B cell (primary cell): ENCODE measurements at regions not wholly inside any gene's neighbourhood (a gene's known extent, or its start where the extent isn't known, plus 50 kb on each side); places are given as distances from the start of the nearest gene placed in this dataset.

Experiments used
- ATAC-seq: fragments of 200-7000 bp; cut with Tn5 transposase; one replicate; pipeline ENCODE4 v1.10.0; 2021; ENCODE audit warnings: low read depth, mild to moderate bottlenecking, moderate number of reproducible peaks, moderate library complexity
- CTCF ChIA-PET: fragments of 350-600 bp; sonication (Branson Sonifier 250); formaldehyde crosslinking; loops from one replicate; lab custom pipeline; 2021; ENCODE audit warnings: antibody characterized with exemption, inconsistent platforms; lab: Charles Lee
- POLR2A ChIA-PET: fragments of 350-600 bp; sonication (Branson Sonifier 250); formaldehyde crosslinking; loops from one replicate; lab custom pipeline; 2021; ENCODE audit warnings: antibody characterized with exemption; lab: Charles Lee
- DNase-seq: peaks from one replicate; pipeline ENCODE4 v3.0.0; 2013
- H2AFZ ChIP-seq: 2 replicates; pipeline ENCODE4 v1.6.1; 2012; ENCODE audit warnings: mild to moderate bottlenecking, low read depth, low read length; ENCODE audit not compliant: insufficient read depth, poor library complexity, severe bottlenecking
- H3K27ac ChIP-seq, 2 donors: 1 replicate in 1 of 2; 2 replicates in 1 of 2; pipeline ENCODE4 v1.5.1; 2012 to 2013; ENCODE audit warnings: low read length in 2 of 2, mild to moderate bottlenecking in 2 of 2, moderate library complexity in 1 of 2
- H3K27me3 ChIP-seq, 4 experiments: fragments of 200-600 bp in 1 of 4; sonication (generic) in 1 of 4; replicated peaks in 1 of 4; 1 replicate in 2 of 4; 2 replicates in 2 of 4; pipeline versions ENCODE4 v1.6.1 to v1.7.0; 2013 to 2016; ENCODE audit warnings: low read length in 3 of 4, mild to moderate bottlenecking in 2 of 4, mixed read lengths in 1 of 4, moderate library complexity in 1 of 4; ENCODE audit not compliant: insufficient read depth in 4 of 4, control insufficient read depth in 3 of 4; ENCODE audit errors: control extremely low read depth in 1 of 4
- H3K36me3 ChIP-seq, 2 experiments: replicated peaks in 1 of 2; 1 replicate in 1 of 2; 2 replicates in 1 of 2; pipeline versions ENCODE4 v1.6.1 to v1.7.1; 2013; ENCODE audit warnings: low read length in 1 of 2; ENCODE audit not compliant: insufficient read depth in 2 of 2, control insufficient read depth in 1 of 2; ENCODE audit errors: control extremely low read depth in 1 of 2, extremely low read depth in 1 of 2
- H3K4me1 ChIP-seq, 2 donors: fragments of 200-600 bp in 1 of 2; sonication (generic) in 1 of 2; 1 replicate in 1 of 2; 2 replicates in 1 of 2; pipeline versions ENCODE4 v1.5.1 to v1.6.1; 2013 to 2017; ENCODE audit warnings: low read length in 2 of 2; ENCODE audit not compliant: control insufficient read depth in 2 of 2, insufficient read depth in 2 of 2
- H3K4me2 ChIP-seq: replicated peaks from 2 replicates; pipeline ENCODE3; 2012; ENCODE audit warnings: mild to moderate bottlenecking, low read depth, low read length; ENCODE audit not compliant: poor library complexity, severe bottlenecking
- H3K4me3 ChIP-seq, 5 experiments: fragments of 200-600 bp in 1 of 5; sonication (generic) in 1 of 5; 1 replicate in 3 of 5; 2 replicates in 2 of 5; pipeline versions ENCODE4 v1.5.1 to v1.7.0; 2011 to 2016; ENCODE audit warnings: low read length in 4 of 5, mild to moderate bottlenecking in 4 of 5, low read depth in 2 of 5, control low read depth in 1 of 5, moderate library complexity in 1 of 5; ENCODE audit not compliant: insufficient read depth in 1 of 5; ENCODE audit errors: control extremely low read depth in 1 of 5, extremely low read depth in 1 of 5
- H3K79me2 ChIP-seq: fragments of 200-600 bp; sonication (generic); one replicate; pipeline ENCODE4 v1.6.0; 2016; ENCODE audit warnings: low read length; ENCODE audit not compliant: control insufficient read depth, insufficient read depth
- H3K9ac ChIP-seq: fragments of 200-600 bp; sonication (generic); 2 replicates; pipeline ENCODE4 v1.6.1; 2017; ENCODE audit warnings: mild to moderate bottlenecking, low read length, moderate library complexity
- H3K9me3 ChIP-seq, 3 donors: one replicate each; pipeline versions ENCODE4 v1.6.1 to v1.7.1; 2013; ENCODE audit warnings: low read length in 2 of 3; ENCODE audit not compliant: control insufficient read depth in 2 of 3, insufficient read depth in 1 of 3; ENCODE audit errors: control extremely low read depth in 1 of 3
- H4K20me1 ChIP-seq: 2 replicates; pipeline ENCODE4 v1.6.0; 2012; ENCODE audit warnings: mild to moderate bottlenecking, low read length; ENCODE audit not compliant: insufficient read depth, control insufficient read depth, poor library complexity, severe bottlenecking
- H3K27ac Mint-ChIP-seq: one replicate; pipeline ENCODE4 v1.8.0; 2021; ENCODE audit warnings: mixed read lengths
- H3K27me3 Mint-ChIP-seq: one replicate; pipeline ENCODE4 v1.8.0; 2021; ENCODE audit warnings: mixed read lengths
- H3K4me1 Mint-ChIP-seq: one replicate; pipeline ENCODE4 v1.8.0; 2021; ENCODE audit warnings: mixed read lengths
- H3K4me3 Mint-ChIP-seq: one replicate; pipeline ENCODE4 v1.8.0; 2021; ENCODE audit warnings: mixed read lengths
- H3K9me3 Mint-ChIP-seq: one replicate; pipeline ENCODE4 v1.8.0; 2022; ENCODE audit warnings: mixed read lengths; ENCODE audit not compliant: insufficient read depth
- CTCF ChIP-seq: fragments of 200-600 bp; IDR thresholded peaks from one replicate; pipeline ENCODE4 v1.8.0; 2022; ENCODE audit warnings: antibody characterized with exemption, mild to moderate bottlenecking
- EZH2 ChIP-seq: IDR thresholded peaks from 2 replicates; pipeline ENCODE4 v1.6.1; 2012; ENCODE audit warnings: borderline replicate concordance, low read depth, mild to moderate bottlenecking, moderate library complexity, low read length; ENCODE audit not compliant: insufficient read depth, poor library complexity, severe bottlenecking
- WGBS: methylation state at CpG from one replicate; pipeline ENCODE4 v1.1.5; 2013; ENCODE audit warnings: missing lambda C conversion rate; ENCODE audit not compliant: insufficient coverage; 5-methylcytosine and 5-hydroxymethylcytosine counted together
- intact Hi-C: fragments of 100-400 bp; cut with micrococcal nuclease; formaldehyde crosslinking; loops from one replicate; pipeline ENCODE4 v1.10.0; 2022

- no peaks in the 10 kb centered on the region for H3K36me3 ChIP-seq
- H3K79me2 ChIP-seq, result no peaks in the 10 kb centered on the region
- CTCF ChIA-PET, result no interaction called here
- DNase-seq (no peak), ATAC-seq (no peak)
- Mint-ChIP-seq H3K4me3 (no peak overlapping the region), H3K27ac (no peak overlapping the region), H3K27me3 (no peaks in the 10 kb centered on the region), H3K4me1 (no peaks in the 10 kb centered on the region), H3K9me3 (no peaks in the 10 kb centered on the region)
- intact Hi-C loops, result no loop called here
- no peaks in the 10 kb centered on the region for H3K4me1 ChIP-seq
- no peaks in the 10 kb centered on the region for H3K9me3 ChIP-seq
- POLR2A ChIA-PET, result no interaction called here
- no CpG with 5 or more reads among the region's 2 CpGs for WGBS
- no peak overlapping the region for H3K27ac ChIP-seq
- H3K27me3 ChIP-seq, result no peaks in the 10 kb centered on the region
- H3K9ac ChIP-seq, result no peak overlapping the region
- no peak overlapping the region for H2AFZ ChIP-seq
- TF ChIP-seq EZH2 (no peak), CTCF (no peak)
- H4K20me1 ChIP-seq, result no peaks in the 10 kb centered on the region
- no peak overlapping the region for H3K4me2 ChIP-seq
- H3K4me3 ChIP-seq, result no peak overlapping the region
Observed at GRCh38 chr14:83331513-83331912, 1797.9 kb upstream of the SEL1L start.

- Mint-ChIP-seq H3K27ac (no peak overlapping the region), H3K27me3 (no peaks in the 10 kb centered on the region), H3K9me3 (peaks cover 6% of the 10 kb centered on the region), H3K4me3 (no peak overlapping the region), H3K4me1 (no peaks in the 10 kb centered on the region)
- no peaks in the 10 kb centered on the region for H3K27me3 ChIP-seq
- TF ChIP-seq EZH2, result no peak
- TF ChIP-seq CTCF, result no peak
- DNase-seq (no peak), ATAC-seq (no peak)
- POLR2A ChIA-PET, result no interaction called here
- 92% methylated on average over 7 of the region's 9 CpGs for WGBS
- no peaks in the 10 kb centered on the region for H4K20me1 ChIP-seq
- no peaks in the 10 kb centered on the region for H3K36me3 ChIP-seq
- H2AFZ ChIP-seq, result no peak overlapping the region
- intact Hi-C loops, result no loop called here
- H3K79me2 ChIP-seq, result no peaks in the 10 kb centered on the region
- H3K4me1 ChIP-seq, result no peaks in the 10 kb centered on the region
- H3K4me3 ChIP-seq, result no peak overlapping the region
- H3K27ac ChIP-seq, result no peak overlapping the region
- CTCF ChIA-PET, result no interaction called here
- H3K4me2 ChIP-seq, result no peak overlapping the region
- H3K9ac ChIP-seq, result no peak overlapping the region
- H3K9me3 ChIP-seq, result peaks cover 0 to 8% (median 0%) of the 10 kb centered on the region in 3 donors
Observed at GRCh38 chr14:83342590-83342989, 1808.9 kb upstream of the SEL1L start.
